Activated CD4-positive, alpha-beta memory T cell treated with anti-CD3 and anti-CD28 coated beads for 36 hours (primary cell): ENCODE measurements at regions not wholly inside any gene's neighbourhood (a gene's known extent, or its start where the extent isn't known, plus 50 kb on each side); places are given as distances from the start of the nearest gene placed in this dataset.
"Not testable (repeated sequence)": the region's sequence is repeated elsewhere in the genome, so short reads cannot be mapped to it uniquely, and the experiment has no call there.

ENCODE experiments used
- CTCF ChIA-PET: fragments of 350-600 bp; sonication (Branson Sonifier 250); formaldehyde crosslinking; loops from one replicate; lab custom pipeline; 2021; ENCODE audit warnings: antibody characterized with exemption, inconsistent platforms; lab: Charles Lee
- POLR2A ChIA-PET: fragments of 350-600 bp; sonication (Branson Sonifier 250); formaldehyde crosslinking; loops from one replicate; lab custom pipeline; 2021; ENCODE audit warnings: antibody characterized with exemption; lab: Charles Lee
- DNase-seq: peaks from one replicate; pipeline ENCODE4 v3.0.0-alpha.2; 2020
- H3K27ac Mint-ChIP-seq: one replicate; pipeline ENCODE4 v1.8.0; 2021; ENCODE audit warnings: mixed read lengths
- H3K27me3 Mint-ChIP-seq: one replicate; pipeline ENCODE4 v1.8.0; 2021; ENCODE audit warnings: mixed read lengths
- H3K36me3 Mint-ChIP-seq: one replicate; pipeline ENCODE4 v1.8.0; 2021; ENCODE audit warnings: mixed read lengths
- H3K4me1 Mint-ChIP-seq: one replicate; pipeline ENCODE4 v1.8.0; 2021; ENCODE audit warnings: low read depth, mixed read lengths
- H3K4me3 Mint-ChIP-seq: one replicate; pipeline ENCODE4 v1.8.0; 2021; ENCODE audit warnings: mild to moderate bottlenecking, mixed read lengths
- H3K9me3 Mint-ChIP-seq: one replicate; pipeline ENCODE4 v1.8.0; 2021; ENCODE audit warnings: mixed read lengths
- intact Hi-C: fragments of 100-400 bp; cut with micrococcal nuclease; formaldehyde crosslinking; loops from one replicate; pipeline ENCODE4 v1.15.1; 2023

DNA sequence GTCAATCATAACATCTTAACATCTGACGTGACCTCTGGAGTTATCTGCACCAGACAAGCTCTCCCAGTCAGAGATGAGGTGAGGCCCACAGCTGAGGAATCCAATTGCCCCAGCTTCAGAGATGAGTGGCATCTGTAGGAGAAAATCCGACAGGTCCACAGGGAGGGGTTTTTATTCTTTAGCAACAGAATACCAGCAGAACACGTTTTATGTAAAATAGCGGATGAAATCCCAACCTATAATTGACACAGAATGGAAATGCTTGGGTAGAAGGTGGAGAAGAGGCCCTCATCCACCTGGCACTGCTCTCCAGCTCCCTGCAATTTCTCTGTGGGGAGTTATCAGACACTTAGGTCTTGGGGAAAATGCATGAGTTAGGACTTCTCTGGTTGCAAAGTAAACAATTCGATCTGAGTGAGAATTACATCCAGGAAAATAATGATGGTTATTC, 144.2 kb upstream of the NRP1 start:
- POLR2A ChIA-PET = no interaction called here

GRCh38 chr10:33478089-33478674, 143.7 kb upstream of the NRP1 start:
- intact Hi-C loops = no loop called here
- POLR2A ChIA-PET = no interaction called here
- no peaks in the 10 kb centered on the region for H3K9me3 Mint-ChIP-seq

More for the DNA sequence above, 144.2 kb upstream of the NRP1 start:
- CTCF ChIA-PET = no interaction called here
- Mint-ChIP-seq H3K9me3 (no peaks in the 10 kb centered on the region), H3K4me3 (no peak overlapping the region), H3K4me1 (peaks cover 2% of the 10 kb centered on the region), H3K36me3 (no peaks in the 10 kb centered on the region), H3K27ac (no peak overlapping the region), H3K27me3 (no peaks in the 10 kb centered on the region)
- DNase-seq = no peak
- intact Hi-C loops = no loop called here

GRCh38 chr10:33477291-33478088, 143.0 kb upstream of the NRP1 start:
- H3K4me1 Mint-ChIP-seq = peaks cover 2% of the 10 kb centered on the region
- POLR2A ChIA-PET = no interaction called here
- H3K27ac Mint-ChIP-seq = no peak overlapping the region
- intact Hi-C loops = no loop called here
- no peaks in the 10 kb centered on the region for H3K9me3 Mint-ChIP-seq
- H3K4me3 Mint-ChIP-seq = no peak overlapping the region
- H3K27me3 Mint-ChIP-seq = peaks cover under 1% of the 10 kb centered on the region
- no peaks in the 10 kb centered on the region for H3K36me3 Mint-ChIP-seq
- no peak for DNase-seq
- CTCF ChIA-PET = no interaction called here

More at GRCh38 chr10:33478089-33478674, 143.7 kb upstream of the NRP1 start:
- H3K4me3 Mint-ChIP-seq = no peak overlapping the region
- no peak for DNase-seq
- CTCF ChIA-PET = no interaction called here
- peaks cover 2% of the 10 kb centered on the region for H3K4me1 Mint-ChIP-seq
- H3K27me3 Mint-ChIP-seq = no peaks in the 10 kb centered on the region
- H3K27ac Mint-ChIP-seq = no peak overlapping the region
- no peaks in the 10 kb centered on the region for H3K36me3 Mint-ChIP-seq

DNA sequence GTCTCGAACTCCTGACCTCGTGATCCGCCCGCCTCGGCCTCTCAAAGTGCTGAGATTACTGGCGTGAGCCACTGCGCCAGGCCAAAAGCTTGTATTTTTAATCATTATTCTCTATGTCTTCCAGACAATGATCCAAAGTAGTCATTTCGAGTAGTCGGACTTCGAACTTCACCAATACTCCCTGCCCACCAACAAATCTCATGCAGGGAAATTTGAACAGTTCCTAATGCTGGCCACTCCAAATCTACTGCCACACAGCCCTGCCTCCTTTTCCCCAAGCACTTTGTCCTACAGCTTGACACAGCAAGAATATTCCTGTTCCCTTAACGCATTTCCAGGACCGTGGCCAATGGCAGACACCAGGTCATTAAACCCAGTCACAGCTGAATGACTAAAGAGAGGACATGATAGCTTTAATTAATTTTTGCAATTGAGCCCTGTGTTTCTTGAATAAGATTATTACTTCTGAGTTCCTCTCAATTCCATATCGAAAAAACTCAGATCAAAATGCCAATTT, 142.3 kb upstream of the NRP1 start:
- no peak for DNase-seq
- no peaks in the 10 kb centered on the region for H3K36me3 Mint-ChIP-seq
- H3K27ac Mint-ChIP-seq = no peak overlapping the region
- peaks cover 3% of the 10 kb centered on the region for H3K27me3 Mint-ChIP-seq
- ChIA-PET POLR2A (no interaction called here), CTCF (no interaction called here)
- no peak overlapping the region for H3K4me3 Mint-ChIP-seq
- H3K9me3 Mint-ChIP-seq = no peaks in the 10 kb centered on the region
- intact Hi-C loops = no loop called here
- H3K4me1 Mint-ChIP-seq = peaks cover 2% of the 10 kb centered on the region

DNA sequence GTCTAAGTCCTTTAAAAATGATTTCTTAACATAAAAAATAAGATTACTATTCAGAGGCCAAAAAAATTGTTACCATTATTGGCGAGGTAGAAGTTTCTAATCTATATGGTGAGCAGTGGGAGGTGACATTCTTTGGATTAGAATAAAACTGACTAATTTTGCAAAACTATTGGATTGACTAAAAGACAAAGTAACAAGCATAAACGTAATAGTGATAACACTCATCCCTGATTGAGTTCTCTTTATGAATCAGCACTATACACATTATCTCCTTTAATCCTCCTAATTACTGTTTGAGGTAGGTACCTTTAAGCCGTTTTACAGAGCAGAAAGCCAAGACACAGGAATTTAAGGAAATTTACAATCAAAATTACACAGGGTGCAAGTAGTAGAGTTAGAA, 139.2 kb upstream of the NRP1 start:
- no peak overlapping the region for H3K4me3 Mint-ChIP-seq
- no peaks in the 10 kb centered on the region for H3K9me3 Mint-ChIP-seq
- intact Hi-C loops = no loop called here
- H3K27ac Mint-ChIP-seq = no peak overlapping the region
- peaks cover 2% of the 10 kb centered on the region for H3K4me1 Mint-ChIP-seq
- no peak for DNase-seq
- peaks cover 7% of the 10 kb centered on the region for H3K27me3 Mint-ChIP-seq
- ChIA-PET POLR2A (no interaction called here), CTCF (no interaction called here)
- H3K36me3 Mint-ChIP-seq = no peaks in the 10 kb centered on the region

GRCh38 chr10:33468006-33468405, 133.5 kb upstream of the NRP1 start:
- intact Hi-C loops, CTCF ChIA-PET, H3K4me1 Mint-ChIP-seq, H3K4me3 Mint-ChIP-seq, POLR2A ChIA-PET, H3K27ac Mint-ChIP-seq, H3K9me3 Mint-ChIP-seq, H3K36me3 Mint-ChIP-seq, DNase-seq: not testable (repeated sequence)
- H3K27me3 Mint-ChIP-seq = peaks cover 12% of the 10 kb centered on the region

DNA sequence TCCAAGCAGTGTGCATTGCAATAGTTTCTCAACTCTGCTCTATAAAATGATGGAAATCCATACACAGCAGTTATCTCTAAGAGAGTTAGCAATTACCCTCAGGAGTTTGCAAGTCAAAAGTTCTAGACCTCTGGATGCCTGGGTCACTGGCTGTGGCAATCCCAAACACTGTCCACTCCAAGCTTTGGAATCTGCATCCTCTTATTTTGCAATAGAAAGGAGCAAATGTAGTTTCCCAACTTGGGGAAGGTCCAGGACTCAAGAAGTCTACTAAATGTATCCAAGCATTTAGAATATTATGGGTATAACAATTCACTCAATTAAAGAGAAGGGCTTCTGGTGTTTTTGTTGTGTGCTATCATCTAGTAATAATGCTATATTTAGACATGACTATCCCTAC, 131.3 kb upstream of the NRP1 start:
- intact Hi-C loops = no loop called here
- no peak overlapping the region for H3K27ac Mint-ChIP-seq
- no peak for DNase-seq
- H3K27me3 Mint-ChIP-seq = peaks cover 9% of the 10 kb centered on the region
- no peaks in the 10 kb centered on the region for H3K36me3 Mint-ChIP-seq
- CTCF ChIA-PET = no interaction called here
- POLR2A ChIA-PET = no interaction called here
- no peaks in the 10 kb centered on the region for H3K9me3 Mint-ChIP-seq
- H3K4me1 Mint-ChIP-seq = no peaks in the 10 kb centered on the region
- H3K4me3 Mint-ChIP-seq = no peak overlapping the region

DNA sequence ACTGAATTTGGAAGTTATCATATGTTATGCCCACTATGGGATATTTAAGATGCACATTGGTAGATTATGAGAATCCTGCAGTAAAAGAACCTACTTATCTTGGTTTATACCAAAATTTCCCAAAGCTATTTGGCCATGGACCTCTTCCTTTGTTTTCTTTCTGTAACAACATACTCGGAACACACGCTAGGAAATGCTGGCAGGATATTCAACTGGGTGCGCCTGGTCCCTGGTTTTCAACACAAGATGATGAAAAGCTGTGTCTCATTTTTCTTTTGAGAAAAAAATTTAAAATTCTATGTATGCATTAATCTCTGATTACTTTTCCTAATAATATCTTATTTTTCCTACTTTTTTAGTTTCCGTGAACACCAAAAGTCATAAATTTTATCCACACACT, 128.5 kb upstream of the NRP1 start:
- H3K9me3 Mint-ChIP-seq = no peaks in the 10 kb centered on the region

DNA sequence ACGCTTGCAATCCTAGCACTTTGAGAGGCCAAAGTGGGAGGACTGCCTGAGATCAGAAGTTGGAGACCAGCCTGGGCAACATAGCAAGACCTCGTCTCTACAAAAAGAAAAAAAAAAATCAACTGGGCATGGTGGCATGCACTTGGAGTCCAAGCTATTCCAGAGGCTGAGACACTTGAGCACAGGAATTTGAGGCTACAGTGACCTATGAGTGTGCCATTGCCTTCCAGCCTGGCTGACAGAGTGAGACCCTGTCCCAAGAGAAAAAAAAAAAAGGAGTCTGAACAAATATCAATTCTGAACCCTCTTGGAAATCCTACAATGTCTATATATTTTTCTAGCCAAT, 126.8 kb upstream of the NRP1 start:
- intact Hi-C loops = no loop called here

More for the DNA sequence above, 128.5 kb upstream of the NRP1 start:
- H3K4me3 Mint-ChIP-seq = no peak overlapping the region
- ChIA-PET CTCF (no interaction called here), POLR2A (no interaction called here)
- intact Hi-C loops = no loop called here
- no peak for DNase-seq
- no peaks in the 10 kb centered on the region for H3K36me3 Mint-ChIP-seq
- H3K4me1 Mint-ChIP-seq = no peaks in the 10 kb centered on the region
- peaks cover 5% of the 10 kb centered on the region for H3K27me3 Mint-ChIP-seq
- H3K27ac Mint-ChIP-seq = no peak overlapping the region

DNA sequence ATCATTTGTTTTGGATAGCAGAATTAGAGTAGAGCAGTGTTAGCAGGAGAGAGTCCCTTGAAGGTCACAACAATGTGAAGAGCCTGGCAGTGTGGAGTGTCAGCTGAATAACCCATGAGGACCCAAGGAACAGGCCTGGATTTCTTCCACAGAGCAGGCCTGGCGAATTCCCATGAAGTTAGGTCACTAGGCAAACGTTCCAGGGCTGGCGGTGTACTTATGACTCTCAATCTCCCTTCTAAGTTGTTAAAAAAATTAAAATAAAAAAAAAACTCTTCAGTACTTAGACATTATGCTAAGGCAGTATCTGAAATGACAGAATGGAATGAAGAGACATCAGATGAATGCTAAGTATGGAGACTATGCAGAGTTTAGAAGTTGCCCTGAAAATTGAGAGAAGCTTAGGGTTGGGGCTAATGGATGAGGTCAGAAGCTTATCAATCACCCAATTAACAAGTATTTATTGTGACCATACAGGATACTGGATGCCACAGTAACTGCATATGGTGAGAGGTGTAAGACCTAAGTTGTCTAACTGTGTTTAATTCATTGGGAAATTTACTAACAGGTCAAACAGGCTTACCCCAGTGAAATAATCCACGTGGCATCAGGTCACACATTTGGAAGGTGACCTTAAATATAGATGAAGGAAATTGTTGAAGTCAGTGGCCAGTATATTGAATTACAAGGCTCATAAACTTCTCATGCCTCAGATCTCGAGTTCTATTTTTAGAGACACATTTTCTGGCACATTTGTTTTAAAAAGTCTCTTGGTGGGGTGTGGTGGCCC, 126.2 kb upstream of the NRP1 start:
- no peaks in the 10 kb centered on the region for H3K4me1 Mint-ChIP-seq
- H3K9me3 Mint-ChIP-seq = no peaks in the 10 kb centered on the region
- DNase-seq = no peak
- CTCF ChIA-PET = interaction anchor here (0.8 kb wide), 1 partner anchor 268 kb away, joined by 4 read pairs; no protein-coding TSS in a partner anchor
- H3K27me3 Mint-ChIP-seq = peaks cover 3% of the 10 kb centered on the region
- intact Hi-C loops = no loop called here
- H3K4me3 Mint-ChIP-seq = no peak overlapping the region
- no peak overlapping the region for H3K27ac Mint-ChIP-seq
- no peaks in the 10 kb centered on the region for H3K36me3 Mint-ChIP-seq
- POLR2A ChIA-PET = no interaction called here

More for the DNA sequence above, 126.8 kb upstream of the NRP1 start:
- Mint-ChIP-seq H3K9me3 (no peaks in the 10 kb centered on the region), H3K4me3 (no peak overlapping the region), H3K4me1 (no peaks in the 10 kb centered on the region), H3K27ac (no peak overlapping the region), H3K36me3 (no peaks in the 10 kb centered on the region), H3K27me3 (peaks cover 3% of the 10 kb centered on the region)
- no peak for DNase-seq
- CTCF ChIA-PET = interaction anchor here (0.7 to 0.8 kb wide), 2 partner anchors 268 to 299 kb away, joined by 3 to 4 read pairs; no protein-coding TSS in a partner anchor
- POLR2A ChIA-PET = no interaction called here

DNA sequence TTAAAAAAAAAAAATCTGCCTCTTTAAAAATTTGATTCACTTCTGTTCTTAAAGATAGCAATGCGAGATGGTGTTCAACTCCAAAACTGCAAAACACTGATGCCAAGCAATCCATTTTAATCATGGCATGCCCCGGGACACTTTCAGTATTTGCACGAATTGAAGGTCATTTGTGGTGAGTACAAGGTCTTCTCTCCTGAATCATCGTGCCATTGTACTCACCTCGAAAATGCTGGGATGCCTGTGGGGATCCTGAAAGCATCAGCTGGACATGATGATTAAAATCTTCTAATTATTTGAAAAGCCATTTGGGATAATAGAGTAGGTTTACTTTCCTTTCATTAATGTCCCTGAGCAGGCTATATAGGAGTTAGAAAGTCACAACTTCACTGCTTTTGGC, 125.1 kb upstream of the NRP1 start:
- Mint-ChIP-seq H3K36me3 (no peaks in the 10 kb centered on the region), H3K27me3 (peaks cover 3% of the 10 kb centered on the region), H3K9me3 (no peaks in the 10 kb centered on the region), H3K27ac (no peak overlapping the region), H3K4me3 (no peak overlapping the region), H3K4me1 (no peaks in the 10 kb centered on the region)
- CTCF ChIA-PET = no interaction called here
- intact Hi-C loops = no loop called here
- no peak for DNase-seq
- POLR2A ChIA-PET = no interaction called here

DNA sequence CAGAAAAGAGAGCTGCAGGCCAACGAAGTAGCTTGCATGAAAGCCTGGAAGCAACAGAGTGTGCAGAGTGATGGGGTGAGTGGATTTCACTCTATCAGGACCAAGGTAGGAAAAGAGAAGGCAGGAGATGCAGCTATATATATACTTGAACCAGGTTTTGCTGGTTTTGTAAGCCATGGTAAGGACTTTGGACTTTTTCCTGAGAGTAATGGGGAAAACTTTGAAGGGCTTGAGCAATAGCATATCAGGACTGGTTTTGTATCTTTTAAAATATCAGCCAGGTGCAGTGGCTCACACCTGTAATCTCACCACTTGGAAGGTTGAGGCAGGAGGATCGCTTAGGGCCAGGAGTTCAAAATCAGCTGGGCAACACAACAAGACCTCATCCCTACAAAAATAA, 120.6 kb upstream of the NRP1 start:
- Mint-ChIP-seq H3K9me3 (peaks cover 9% of the 10 kb centered on the region), H3K27me3 (peaks cover 4% of the 10 kb centered on the region), H3K27ac (no peak overlapping the region), H3K36me3 (peaks cover 3% of the 10 kb centered on the region), H3K4me3 (no peak overlapping the region), H3K4me1 (no peaks in the 10 kb centered on the region)
- intact Hi-C loops = no loop called here
- ChIA-PET CTCF (no interaction called here), POLR2A (no interaction called here)
- DNase-seq = no peak
